ENCODE measurements at regions not wholly inside any gene's neighbourhood (a gene's known extent, or its start where the extent isn't known, plus 50 kb on each side); places are given as distances from the start of the nearest gene placed in this dataset.

DNA sequence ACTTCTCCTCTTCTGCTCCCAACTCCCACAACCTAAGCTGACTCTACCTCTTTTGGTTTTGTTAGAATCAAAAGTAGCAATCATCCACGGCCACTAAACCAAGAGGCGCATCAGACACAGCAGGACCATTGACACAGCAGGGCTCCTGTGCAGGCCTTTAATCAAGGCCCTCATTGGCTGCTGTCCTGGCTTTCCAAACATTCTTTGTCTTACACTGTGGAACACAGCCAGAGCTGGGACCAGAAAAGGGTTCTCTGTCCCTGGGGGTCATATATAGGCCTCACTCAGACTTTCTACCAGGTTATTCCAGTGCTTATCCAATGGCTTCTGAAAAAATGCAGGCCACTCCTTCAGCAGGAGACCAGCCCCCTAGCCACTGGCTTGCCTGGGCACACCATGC lies 212.7 kb upstream of the NTM start:
- no peak overlapping the region for H3K4me3 ChIP-seq
- H3K9me3 ChIP-seq: no peaks in the 10 kb centered on the region
- H3K4me1 ChIP-seq: no peaks in the 10 kb centered on the region
- WGBS, 2 donors (ENCODE audit: low coverage in 1 of 2): 100% methylated on average over 2 of the region's 2 CpGs
- ATAC-seq: no peak
- no peaks in the 10 kb centered on the region for H3K36me3 ChIP-seq
- no peak overlapping the region for H3K27ac ChIP-seq
- TF ChIP-seq EP300 (IDR thresholded peaks at IDR 0.05): no peak
- no peak for TF ChIP-seq POLR2A (IDR thresholded peaks at IDR 0.05)
- no peak for TF ChIP-seq CTCF (IDR thresholded peaks at IDR 0.05)
- no peak for TF ChIP-seq POLR2AphosphoS5 (IDR thresholded peaks at IDR 0.05)
- H3K27me3 ChIP-seq: no peaks in the 10 kb centered on the region

DNA sequence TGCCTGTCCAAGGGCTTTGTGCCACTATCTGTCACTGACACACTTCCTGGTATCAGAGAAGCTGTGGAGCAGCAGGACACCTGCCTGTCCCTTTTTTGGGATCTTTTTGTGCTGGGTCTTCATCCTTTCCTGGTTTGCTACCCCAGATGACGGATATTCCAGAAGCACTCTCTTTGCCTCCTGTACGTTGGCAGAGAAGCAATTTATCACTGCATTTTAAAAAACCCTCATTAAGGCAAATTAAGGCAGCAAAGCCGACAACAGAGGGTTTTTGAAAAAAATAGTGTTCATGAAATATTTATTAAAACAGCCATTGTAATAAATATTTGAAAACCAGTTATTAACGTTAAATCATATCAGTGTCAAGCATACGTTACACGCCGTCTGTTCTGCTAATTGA lies 209.6 kb upstream of the NTM start:
- no peak for ATAC-seq
- H3K9me3 ChIP-seq: no peaks in the 10 kb centered on the region
- no peak overlapping the region for H3K27ac ChIP-seq
- H3K27me3 ChIP-seq: no peaks in the 10 kb centered on the region
- no peaks in the 10 kb centered on the region for H3K4me1 ChIP-seq
- H3K4me3 ChIP-seq: no peak overlapping the region
- H3K36me3 ChIP-seq: no peaks in the 10 kb centered on the region
- WGBS, 2 donors (ENCODE audit: low coverage in 1 of 2): 47 to 75% methylated on average over 7 of the region's 7 CpGs
- TF ChIP-seq POLR2AphosphoS5 (IDR thresholded peaks at IDR 0.05): no peak

DNA sequence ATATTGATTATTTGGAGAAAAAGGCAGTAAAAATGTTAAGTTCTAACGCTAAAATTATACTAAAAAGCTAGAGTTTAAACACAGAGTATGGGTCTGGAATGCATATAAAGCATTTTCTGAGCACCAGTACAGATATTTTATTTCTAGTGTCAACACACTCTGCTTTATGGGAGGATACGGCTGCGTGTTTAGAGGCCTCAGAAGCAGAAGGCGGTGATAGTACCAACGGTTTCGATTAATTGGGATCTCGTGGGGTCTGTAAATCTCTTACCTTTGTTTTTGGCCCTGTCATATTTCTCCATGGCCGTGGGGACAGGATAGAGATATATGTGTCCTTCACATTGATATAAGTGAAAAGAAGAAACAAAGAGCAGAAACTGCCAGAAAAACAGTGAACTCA lies 206.8 kb upstream of the NTM start:
- WGBS, 2 donors (ENCODE audit: low coverage in 1 of 2): 71 to 88% methylated on average over 8 of the region's 8 CpGs
- Histone ChIP-seq H3K9me3 (no peaks in the 10 kb centered on the region), H3K4me3 (no peak overlapping the region), H3K36me3 (no peaks in the 10 kb centered on the region), H3K27ac (no peak overlapping the region), H3K4me1 (no peaks in the 10 kb centered on the region), H3K27me3 (no peaks in the 10 kb centered on the region)
- ATAC-seq: no peak
- TF ChIP-seq EP300 (IDR thresholded peaks at IDR 0.05) (no peak), POLR2A (IDR thresholded peaks at IDR 0.05) (no peak), CTCF (IDR thresholded peaks at IDR 0.05) (no peak), POLR2AphosphoS5 (IDR thresholded peaks at IDR 0.05) (no peak)

GRCh38 chr11:131165036-131165435 lies 205.4 kb upstream of the NTM start:
- no peak for TF ChIP-seq CTCF (IDR thresholded peaks at IDR 0.05)
- no peak for ATAC-seq
- 25 to 33% methylated on average over 5 of the region's 5 CpGs for WGBS, 2 donors (ENCODE audit: low coverage in 1 of 2)
- no peaks in the 10 kb centered on the region for H3K4me1 ChIP-seq
- no peak overlapping the region for H3K4me3 ChIP-seq
- H3K9me3 ChIP-seq: no peaks in the 10 kb centered on the region
- no peaks in the 10 kb centered on the region for H3K27me3 ChIP-seq
- H3K27ac ChIP-seq: no peak overlapping the region
- no peaks in the 10 kb centered on the region for H3K36me3 ChIP-seq

- Histone ChIP-seq H3K9me3 (no peaks in the 10 kb centered on the region), H3K4me1 (no peaks in the 10 kb centered on the region), H3K4me3 (no peak overlapping the region), H3K27ac (no peak overlapping the region), H3K36me3 (no peaks in the 10 kb centered on the region), H3K27me3 (no peaks in the 10 kb centered on the region)
- no peak for ATAC-seq
- 78 to 90% methylated on average over 3 to 5 of the region's 5 CpGs for WGBS, 2 donors (ENCODE audit: low coverage in 1 of 2)
- TF ChIP-seq CTCF (IDR thresholded peaks at IDR 0.05): no peak
- no peak for TF ChIP-seq POLR2AphosphoS5 (IDR thresholded peaks at IDR 0.05)
- no peak for TF ChIP-seq POLR2A (IDR thresholded peaks at IDR 0.05)
- TF ChIP-seq EP300 (IDR thresholded peaks at IDR 0.05): no peak
Observed at GRCh38 chr11:131168839-131169713, 201.3 kb upstream of the NTM start.
